ENCODE measurements at regions not wholly inside any gene's neighbourhood (a gene's known extent, or its start where the extent isn't known, plus 50 kb on each side); places are given as distances from the start of the nearest gene placed in this dataset.

DNA sequence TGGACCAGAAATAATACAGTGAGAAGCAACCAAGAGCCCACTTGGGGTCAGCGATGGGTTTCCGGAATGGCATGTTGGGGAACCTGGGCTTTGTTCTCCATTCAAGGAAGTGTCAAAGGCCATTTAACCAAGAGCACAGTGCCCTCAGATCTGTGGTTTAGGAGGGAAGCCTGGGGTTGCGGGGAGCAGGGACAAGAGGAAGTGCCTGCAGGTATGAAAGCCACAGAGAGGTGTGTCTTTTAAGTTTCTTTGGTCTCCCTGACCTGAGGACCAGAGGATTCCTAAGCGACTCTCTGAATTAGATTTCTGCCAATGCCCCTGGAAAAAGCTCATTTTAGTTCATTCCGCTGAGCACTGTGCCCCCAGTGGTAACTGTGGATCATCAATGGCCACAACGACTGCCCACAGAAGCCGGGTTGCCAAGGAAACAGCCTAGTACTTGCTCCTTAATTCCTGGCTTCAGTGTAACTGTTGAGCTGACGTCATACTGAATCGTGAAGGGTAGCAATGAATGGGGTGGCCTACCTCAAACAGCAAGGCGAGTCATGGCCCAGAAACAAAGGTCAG is 107.3 kb upstream of the SPIN1 start:
- no peak for TF ChIP-seq STAT1 (IDR thresholded peaks at IDR 0.05; ENCODE audit: unreplicated experiment)
- TF ChIP-seq CTCF (conservative IDR thresholded peaks at IDR 0.05; ENCODE audit: low read depth in 2 of 2) = peak in 1 of 2 experiments; percentile 54; a peak in 2 of 4 replicates
- TF ChIP-seq POLR2AphosphoS5 (IDR thresholded peaks at IDR 0.05; ENCODE audit: low read depth) = no peak
- TF ChIP-seq EZH2phosphoT487 (IDR thresholded peaks at IDR 0.05; ENCODE audit: unreplicated experiment) = no peak
- peak; percentile 21; the same call in 1 of the 2 replicates for TF ChIP-seq CREB1 (CRISPR knock-in tag; IDR thresholded peaks at IDR 0.05; ENCODE audit: low read depth)
- TF ChIP-seq, protein P1, sequence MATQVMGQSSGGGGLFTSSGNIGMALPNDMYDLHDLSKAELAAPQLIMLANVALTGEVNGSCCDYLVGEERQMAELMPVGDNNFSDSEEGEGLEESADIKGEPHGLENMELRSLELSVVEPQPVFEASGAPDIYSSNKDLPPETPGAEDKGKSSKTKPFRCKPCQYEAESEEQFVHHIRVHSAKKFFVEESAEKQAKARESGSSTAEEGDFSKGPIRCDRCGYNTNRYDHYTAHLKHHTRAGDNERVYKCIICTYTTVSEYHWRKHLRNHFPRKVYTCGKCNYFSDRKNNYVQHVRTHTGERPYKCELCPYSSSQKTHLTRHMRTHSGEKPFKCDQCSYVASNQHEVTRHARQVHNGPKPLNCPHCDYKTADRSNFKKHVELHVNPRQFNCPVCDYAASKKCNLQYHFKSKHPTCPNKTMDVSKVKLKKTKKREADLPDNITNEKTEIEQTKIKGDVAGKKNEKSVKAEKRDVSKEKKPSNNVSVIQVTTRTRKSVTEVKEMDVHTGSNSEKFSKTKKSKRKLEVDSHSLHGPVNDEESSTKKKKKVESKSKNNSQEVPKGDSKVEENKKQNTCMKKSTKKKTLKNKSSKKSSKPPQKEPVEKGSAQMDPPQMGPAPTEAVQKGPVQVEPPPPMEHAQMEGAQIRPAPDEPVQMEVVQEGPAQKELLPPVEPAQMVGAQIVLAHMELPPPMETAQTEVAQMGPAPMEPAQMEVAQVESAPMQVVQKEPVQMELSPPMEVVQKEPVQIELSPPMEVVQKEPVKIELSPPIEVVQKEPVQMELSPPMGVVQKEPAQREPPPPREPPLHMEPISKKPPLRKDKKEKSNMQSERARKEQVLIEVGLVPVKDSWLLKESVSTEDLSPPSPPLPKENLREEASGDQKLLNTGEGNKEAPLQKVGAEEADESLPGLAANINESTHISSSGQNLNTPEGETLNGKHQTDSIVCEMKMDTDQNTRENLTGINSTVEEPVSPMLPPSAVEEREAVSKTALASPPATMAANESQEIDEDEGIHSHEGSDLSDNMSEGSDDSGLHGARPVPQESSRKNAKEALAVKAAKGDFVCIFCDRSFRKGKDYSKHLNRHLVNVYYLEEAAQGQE (IDR thresholded peaks at IDR 0.05; ENCODE audit: unreplicated experiment) = no peak
- TF ChIP-seq EZH2 (IDR thresholded peaks at IDR 0.05; ENCODE audit: low read depth, unreplicated experiment) = no peak
- TF ChIP-seq, protein P2, sequence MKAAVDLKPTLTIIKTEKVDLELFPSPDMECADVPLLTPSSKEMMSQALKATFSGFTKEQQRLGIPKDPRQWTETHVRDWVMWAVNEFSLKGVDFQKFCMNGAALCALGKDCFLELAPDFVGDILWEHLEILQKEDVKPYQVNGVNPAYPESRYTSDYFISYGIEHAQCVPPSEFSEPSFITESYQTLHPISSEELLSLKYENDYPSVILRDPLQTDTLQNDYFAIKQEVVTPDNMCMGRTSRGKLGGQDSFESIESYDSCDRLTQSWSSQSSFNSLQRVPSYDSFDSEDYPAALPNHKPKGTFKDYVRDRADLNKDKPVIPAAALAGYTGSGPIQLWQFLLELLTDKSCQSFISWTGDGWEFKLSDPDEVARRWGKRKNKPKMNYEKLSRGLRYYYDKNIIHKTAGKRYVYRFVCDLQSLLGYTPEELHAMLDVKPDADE (IDR thresholded peaks at IDR 0.05) = no peak
- TF ChIP-seq ZNF114 (CRISPR knock-in tag; IDR thresholded peaks at IDR 0.05) = no peak
- no peak for TF ChIP-seq JUNB (IDR thresholded peaks at IDR 0.05; ENCODE audit: unreplicated experiment)
- no peak for TF ChIP-seq ZNF462 (CRISPR knock-in tag; IDR thresholded peaks at IDR 0.05)

Data from GM23338 (cell line).